ENCODE measurements at regions not wholly inside any gene's neighbourhood (a gene's known extent, or its start where the extent isn't known, plus 50 kb on each side); places are given as distances from the start of the nearest gene placed in this dataset.

DNA sequence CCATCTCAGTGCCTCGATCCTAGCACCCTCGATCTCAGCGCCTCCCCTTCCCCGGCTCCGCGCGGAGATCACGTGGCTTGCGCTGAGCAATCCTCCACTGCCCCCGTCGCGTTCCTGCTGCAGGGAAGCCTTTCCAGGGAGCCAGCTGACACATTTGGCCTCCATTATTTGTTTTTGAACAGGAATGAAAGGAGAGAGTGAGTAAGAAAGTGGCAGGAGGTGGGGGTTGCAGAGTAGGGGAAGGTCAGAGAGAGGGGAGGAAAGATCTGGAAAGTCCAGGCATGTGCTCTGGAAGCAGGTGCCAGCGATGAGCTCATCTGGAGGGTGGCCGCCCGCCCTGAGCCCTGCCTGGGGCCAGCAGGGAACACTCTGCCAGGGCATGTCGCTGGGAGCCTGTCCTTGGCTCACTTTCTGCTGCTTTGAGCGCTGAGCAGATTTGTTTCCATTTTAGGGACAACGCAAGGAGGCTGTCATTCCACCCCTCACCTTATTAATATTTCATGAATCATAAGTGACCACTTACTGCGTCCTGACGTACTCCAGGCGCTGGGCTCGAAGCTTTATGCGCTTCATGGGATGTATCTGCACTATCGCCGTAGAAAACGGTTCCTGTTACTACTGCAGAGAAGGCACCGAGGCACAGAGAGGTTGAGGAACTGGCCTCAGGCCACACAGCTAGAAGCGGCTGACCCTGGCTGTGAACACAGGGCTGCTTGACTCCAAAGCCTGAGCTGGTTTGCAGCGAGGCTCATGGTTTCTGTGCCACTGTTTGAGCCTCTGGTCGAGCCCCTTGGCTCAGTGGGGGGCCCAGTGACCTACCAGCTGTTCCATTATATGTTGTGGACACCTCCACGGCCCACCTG lies 283.1 kb downstream of the SEC14L1 start:
- no peaks in the 10 kb centered on the region for H3K36me3 ChIP-seq (ENCODE audit: control insufficient read depth in 2 of 4, insufficient read depth in 4 of 4, low read length in 3 of 4)
- no peak overlapping the region for H3K4me2 ChIP-seq (ENCODE audit: insufficient read depth in 1 of 2, low read depth in 2 of 2, low read length in 2 of 2)
- H3K23ac ChIP-seq (ENCODE audit: insufficient read length): no peak overlapping the region
- no peak overlapping the region for H3K56ac ChIP-seq (replicated peaks; ENCODE audit: insufficient read length, low read depth, low read length)
- no peak overlapping the region for H4K8ac ChIP-seq (ENCODE audit: extremely low read depth, insufficient read depth, low read length)
- peaks cover 0 to 52% of the 10 kb centered on the region in 2 experiments; a peak in 2 of 4 replicates for H3K79me2 ChIP-seq (ENCODE audit: control insufficient read depth in 1 of 2, insufficient read depth in 2 of 2, low read length in 2 of 2)
- no peak overlapping the region; the same call in 1 of the 2 replicates for H2BK20ac ChIP-seq (ENCODE audit: low read length)
- H2BK5ac ChIP-seq (ENCODE audit: low read depth, low read length): peak overlapping the region; percentile 49; the same call in 1 of the 2 replicates
- peaks cover 23% of the 10 kb centered on the region for H3K79me1 ChIP-seq (ENCODE audit: low read depth, low read length)
- peaks cover 24 to 27% of the 10 kb centered on the region in 2 experiments for H4K20me1 ChIP-seq (replicated peaks in 1 of 2; ENCODE audit: control insufficient read depth in 1 of 2, insufficient read depth in 2 of 2, low read length in 2 of 2)
- no peak overlapping the region; the same call in 1 of the 2 replicates for H3K18ac ChIP-seq (ENCODE audit: extremely low read depth, low read length)
- H4K91ac ChIP-seq (replicated peaks; ENCODE audit: insufficient read length, low read length): no peak overlapping the region
- H3K23me2 ChIP-seq (ENCODE audit: low read depth, low read length): no peaks in the 10 kb centered on the region
- H2BK15ac ChIP-seq (ENCODE audit: low read length): no peak overlapping the region
- CTCF ChIA-PET (ENCODE audit: partially characterized antibody): interaction anchor here (0.8 to 39.2 kb wide), 8 partner anchors 5 to 211 kb away, joined by 3 to 512 read pairs (median 13); no protein-coding TSS in a partner anchor
- no peak overlapping the region for H3K9ac ChIP-seq (replicated peaks in 1 of 4; ENCODE audit: extremely low read depth in 1 of 4, low read depth in 3 of 4, low read length in 3 of 4)
- no peaks in the 10 kb centered on the region for H3K9me3 ChIP-seq (ENCODE audit: insufficient read depth in 2 of 2, low read depth in 1 of 2, low read length in 1 of 2)
- no peaks in the 10 kb centered on the region for H3K27me3 ChIP-seq (replicated peaks in 1 of 4; ENCODE audit: control insufficient read depth in 3 of 4, extremely low read depth in 1 of 4, insufficient read depth in 3 of 4, low read length in 3 of 4)
- POLR2A ChIA-PET (ENCODE audit: partially characterized antibody): interaction anchor here (0.7 to 2.2 kb wide), 5 partner anchors 23 to 268 kb away, joined by 3 to 11 read pairs (median 4); no protein-coding TSS in a partner anchor
- no peak overlapping the region for H3K27ac ChIP-seq (ENCODE audit: low read depth, low read length)
- FAIRE-seq: no peak
- H2BK120ac ChIP-seq (replicated peaks; ENCODE audit: low read depth, low read length): no peak overlapping the region
- H4K5ac ChIP-seq (ENCODE audit: insufficient read length, low read depth, low read length): no peak overlapping the region
- no peak overlapping the region for H3K14ac ChIP-seq (ENCODE audit: insufficient read length)
- WGBS, 2 experiments (ENCODE audit: extremely low coverage in 1 of 2, insufficient coverage in 1 of 2, insufficient read length in 1 of 2, insufficient replicate concordance in 2 of 2, low coverage in 1 of 2, low lambda C conversion rate in 2 of 2, missing lambda C conversion rate in 1 of 2): 91% methylated on average over 31 of the region's 31 CpGs; no CpG with 5 or more reads in 1 of the 2 experiments
- peak overlapping the region; percentile 63; the same call in 1 of the 2 replicates for H2BK12ac ChIP-seq (ENCODE audit: low read depth, low read length)
- DNase-seq (ENCODE audit: low read depth in 1 of 2, low spot score in 2 of 2): no peak
- peaks cover 7 to 55% (median 44%) of the 10 kb centered on the region in 4 experiments for H3K4me1 ChIP-seq (replicated peaks in 1 of 4; ENCODE audit: control insufficient read depth in 3 of 4, insufficient read depth in 4 of 4, low read length in 3 of 4)
- H3K4me3 ChIP-seq (ENCODE audit: extremely low read depth in 1 of 4, insufficient read depth in 2 of 4, low read depth in 3 of 4, low read length in 4 of 4): no peak overlapping the region
- 0 out of 2 replicates have a peak overlapping the region, but pooled peaks have one; percentile 82 for H2AK5ac ChIP-seq (ENCODE audit: low read depth, low read length)
- no peak overlapping the region for H2AFZ ChIP-seq (ENCODE audit: low read length)
- H3K4ac ChIP-seq (replicated peaks; ENCODE audit: insufficient read length, low read depth, low read length): no peak overlapping the region
- no peak for TF ChIP-seq TAF7 (optimal IDR thresholded peaks at IDR 0.05; ENCODE audit: borderline replicate concordance, low read depth, low read length)
- TF ChIP-seq SIRT6 (IDR thresholded peaks at IDR 0.05; ENCODE audit: low read length): no peak
